B cell (primary cell): ENCODE measurements at regions not wholly inside any gene's neighbourhood (a gene's known extent, or its start where the extent isn't known, plus 50 kb on each side); places are given as distances from the start of the nearest gene placed in this dataset.

Experiments
- EZH2 ChIP-seq: IDR thresholded peaks from 2 replicates; pipeline ENCODE4 v1.6.1; 2012; ENCODE audit warnings: borderline replicate concordance, low read depth, mild to moderate bottlenecking, moderate library complexity, low read length; ENCODE audit not compliant: insufficient read depth, poor library complexity, severe bottlenecking
- TF ChIP-seq, protein P1 (sequence below): fragments of 200-600 bp; IDR thresholded peaks from one replicate; pipeline ENCODE4 v1.8.0; 2022; ENCODE audit warnings: antibody characterized with exemption, mild to moderate bottlenecking

DNA sequence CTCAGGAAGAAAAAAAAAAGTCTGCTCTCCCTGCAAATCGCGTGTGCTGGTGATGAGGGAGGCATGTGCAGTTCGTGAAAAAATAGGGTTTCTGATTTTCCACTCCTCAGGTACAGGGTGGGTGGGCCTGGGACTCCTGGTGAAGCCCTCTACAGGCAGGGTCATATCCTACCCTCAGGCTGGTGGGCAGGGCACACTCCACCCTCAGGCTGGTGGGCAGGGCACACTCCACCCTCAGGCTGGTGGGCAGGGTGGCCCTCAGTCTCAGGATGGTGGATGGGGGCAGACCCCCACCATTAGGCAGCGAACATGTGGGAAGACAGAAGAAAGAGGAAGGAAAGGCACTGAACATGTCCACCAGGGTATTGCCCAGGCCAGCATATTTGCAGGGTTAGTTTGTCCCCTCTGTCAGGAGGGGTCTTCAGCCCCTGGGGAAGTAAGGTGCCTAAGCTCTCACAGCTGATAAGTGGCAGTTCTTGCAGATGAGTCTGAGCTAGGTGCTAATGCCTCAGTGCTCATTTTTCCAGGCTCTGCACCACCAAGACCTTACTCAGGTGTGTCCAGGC is 95.2 kb upstream of the RAB6C start:
- TF ChIP-seq, protein P1, sequence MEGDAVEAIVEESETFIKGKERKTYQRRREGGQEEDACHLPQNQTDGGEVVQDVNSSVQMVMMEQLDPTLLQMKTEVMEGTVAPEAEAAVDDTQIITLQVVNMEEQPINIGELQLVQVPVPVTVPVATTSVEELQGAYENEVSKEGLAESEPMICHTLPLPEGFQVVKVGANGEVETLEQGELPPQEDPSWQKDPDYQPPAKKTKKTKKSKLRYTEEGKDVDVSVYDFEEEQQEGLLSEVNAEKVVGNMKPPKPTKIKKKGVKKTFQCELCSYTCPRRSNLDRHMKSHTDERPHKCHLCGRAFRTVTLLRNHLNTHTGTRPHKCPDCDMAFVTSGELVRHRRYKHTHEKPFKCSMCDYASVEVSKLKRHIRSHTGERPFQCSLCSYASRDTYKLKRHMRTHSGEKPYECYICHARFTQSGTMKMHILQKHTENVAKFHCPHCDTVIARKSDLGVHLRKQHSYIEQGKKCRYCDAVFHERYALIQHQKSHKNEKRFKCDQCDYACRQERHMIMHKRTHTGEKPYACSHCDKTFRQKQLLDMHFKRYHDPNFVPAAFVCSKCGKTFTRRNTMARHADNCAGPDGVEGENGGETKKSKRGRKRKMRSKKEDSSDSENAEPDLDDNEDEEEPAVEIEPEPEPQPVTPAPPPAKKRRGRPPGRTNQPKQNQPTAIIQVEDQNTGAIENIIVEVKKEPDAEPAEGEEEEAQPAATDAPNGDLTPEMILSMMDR = no peak
- TF ChIP-seq EZH2 = no peak
